Urinary bladder (tissue), 3 donors: ENCODE measurements at regions not wholly inside any gene's neighbourhood (a gene's known extent, or its start where the extent isn't known, plus 50 kb on each side); places are given as distances from the start of the nearest gene placed in this dataset.

ENCODE experiments used
- DNase-seq: peaks from one replicate; pipeline ENCODE4 v3.0.0-alpha.2; 2015; ENCODE audit errors: extremely low spot score
- H3K27ac ChIP-seq: one replicate; pipeline ENCODE4 v1.5.1; 2013; ENCODE audit warnings: low read depth, mild to moderate bottlenecking, moderate library complexity
- H3K36me3 ChIP-seq: one replicate; pipeline ENCODE4 v1.6.1; 2013; ENCODE audit warnings: mild to moderate bottlenecking, moderate library complexity; ENCODE audit not compliant: insufficient read depth
- H3K4me1 ChIP-seq: one replicate; pipeline ENCODE4 v1.6.1; 2013; ENCODE audit warnings: mild to moderate bottlenecking, moderate library complexity; ENCODE audit not compliant: insufficient read depth
- H3K4me3 ChIP-seq: one replicate; pipeline ENCODE4 v1.5.1; 2013; ENCODE audit warnings: low read depth, low read length
- WGBS: extraction: QIAGEN DNeasy Blood & Tissue Kit; methylation state at CpG from one replicate; pipeline ENCODE4 v1.1.7; 2013; 5-methylcytosine and 5-hydroxymethylcytosine counted together
- donor health status: healthy with polysubstance abuse.
- donor health status: healthy.

DNA sequence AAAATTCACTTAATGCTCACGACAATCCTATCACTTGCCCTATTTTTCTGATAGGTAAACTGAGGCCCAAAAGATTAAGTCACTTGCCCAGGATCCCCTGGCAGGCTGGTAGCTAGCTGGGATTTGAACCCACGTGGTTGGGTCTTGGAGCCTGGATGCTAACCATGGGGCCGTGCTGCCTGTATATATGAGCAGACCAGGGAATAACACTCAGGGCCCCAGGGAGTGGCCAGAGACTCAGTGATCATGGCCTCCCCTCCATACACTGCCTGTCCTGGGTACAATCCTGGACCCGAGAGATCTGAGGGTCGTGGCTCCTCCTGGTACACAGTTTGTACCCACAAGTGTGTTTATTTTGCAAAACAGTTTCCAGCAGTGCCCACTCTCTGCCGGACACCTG is 116.9 kb upstream of the PTPN1 start:
- no peak overlapping the region for H3K4me3 ChIP-seq
- no peak overlapping the region for H3K27ac ChIP-seq
- WGBS = 83% methylated on average over 6 of the region's 6 CpGs
- no peak for DNase-seq
- no peaks in the 10 kb centered on the region for H3K36me3 ChIP-seq
- no peaks in the 10 kb centered on the region for H3K4me1 ChIP-seq

GRCh38 chr20:50393990-50394561 is 116.1 kb upstream of the PTPN1 start:
- H3K36me3 ChIP-seq = no peaks in the 10 kb centered on the region
- no peak overlapping the region for H3K27ac ChIP-seq
- no peak overlapping the region for H3K4me3 ChIP-seq
- DNase-seq = no peak
- H3K4me1 ChIP-seq = no peaks in the 10 kb centered on the region
- 88% methylated on average over 24 of the region's 24 CpGs for WGBS

- Histone ChIP-seq H3K4me1 (no peaks in the 10 kb centered on the region), H3K27ac (no peak overlapping the region), H3K4me3 (no peak overlapping the region), H3K36me3 (no peaks in the 10 kb centered on the region)
- 87% methylated on average over 11 of the region's 11 CpGs for WGBS
- no peak for DNase-seq
Observed at GRCh38 chr20:50394569-50394968, 115.6 kb upstream of the PTPN1 start.

DNA sequence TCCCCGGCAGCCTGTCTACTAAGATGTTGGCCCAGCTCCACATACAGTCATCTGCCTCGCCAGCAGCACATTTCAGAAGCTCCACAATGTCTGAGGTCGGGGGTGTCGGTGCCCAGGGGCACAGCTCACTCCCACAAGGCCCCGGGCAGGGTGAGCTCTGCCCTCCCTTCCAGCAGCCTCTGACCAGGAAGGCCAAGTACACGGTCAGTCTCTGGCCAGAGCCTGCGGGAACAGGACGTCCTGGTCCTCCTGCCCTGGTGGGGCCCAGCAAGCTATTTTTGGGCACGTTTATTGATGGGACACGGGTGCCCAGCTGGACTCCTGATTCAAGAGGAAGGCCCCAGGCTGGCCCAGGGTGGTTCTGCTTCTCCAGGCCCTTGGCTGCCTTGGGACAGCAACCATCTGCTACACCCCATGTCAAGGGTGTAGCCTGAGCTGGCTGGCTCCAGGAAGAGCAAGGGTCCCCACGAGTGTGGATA is 114.9 kb upstream of the PTPN1 start:
- H3K36me3 ChIP-seq = no peaks in the 10 kb centered on the region
- no peak for DNase-seq
- no peak overlapping the region for H3K4me3 ChIP-seq
- peak overlapping the region; percentile 19 for H3K27ac ChIP-seq
- no peaks in the 10 kb centered on the region for H3K4me1 ChIP-seq
- WGBS = 42% methylated on average over 11 of the region's 11 CpGs

DNA sequence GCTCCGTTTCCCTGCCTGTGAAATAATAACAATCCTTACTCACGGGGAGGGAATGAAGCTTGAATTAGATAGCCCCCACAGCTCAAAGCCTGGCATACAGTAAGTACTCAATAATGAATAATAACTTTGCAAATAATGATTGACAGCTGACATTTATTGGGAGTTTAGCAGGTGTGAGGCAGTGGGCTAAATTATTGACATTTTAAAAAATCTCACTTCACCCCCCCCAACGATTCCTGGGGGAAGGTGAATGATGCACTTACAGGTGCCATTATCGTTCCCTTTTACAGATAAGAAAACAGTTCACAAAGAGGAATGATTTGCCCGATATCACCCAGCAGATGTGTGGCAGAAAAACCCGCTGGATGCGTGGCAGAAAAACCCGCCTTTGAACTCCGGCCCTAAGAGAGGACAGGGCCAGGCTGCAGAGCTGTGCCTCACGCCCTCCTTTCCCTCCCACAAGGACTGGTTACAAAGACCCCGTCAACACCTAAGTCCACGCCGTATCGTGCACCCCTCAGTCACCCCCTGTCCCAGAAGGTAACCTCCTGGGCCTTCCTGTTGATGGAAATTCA is 114.2 kb upstream of the PTPN1 start:
- WGBS = 92% methylated on average over 14 of the region's 14 CpGs
- H3K27ac ChIP-seq = no peak overlapping the region
- H3K4me3 ChIP-seq = no peak overlapping the region
- H3K36me3 ChIP-seq = no peaks in the 10 kb centered on the region
- no peak for DNase-seq
- no peaks in the 10 kb centered on the region for H3K4me1 ChIP-seq

GRCh38 chr20:50396623-50397022 is 113.6 kb upstream of the PTPN1 start:
- Histone ChIP-seq H3K36me3 (no peaks in the 10 kb centered on the region), H3K4me1 (no peaks in the 10 kb centered on the region), H3K27ac (no peak overlapping the region), H3K4me3 (no peak overlapping the region)
- no peak for DNase-seq
- WGBS = 95% methylated on average over 6 of the region's 6 CpGs

DNA sequence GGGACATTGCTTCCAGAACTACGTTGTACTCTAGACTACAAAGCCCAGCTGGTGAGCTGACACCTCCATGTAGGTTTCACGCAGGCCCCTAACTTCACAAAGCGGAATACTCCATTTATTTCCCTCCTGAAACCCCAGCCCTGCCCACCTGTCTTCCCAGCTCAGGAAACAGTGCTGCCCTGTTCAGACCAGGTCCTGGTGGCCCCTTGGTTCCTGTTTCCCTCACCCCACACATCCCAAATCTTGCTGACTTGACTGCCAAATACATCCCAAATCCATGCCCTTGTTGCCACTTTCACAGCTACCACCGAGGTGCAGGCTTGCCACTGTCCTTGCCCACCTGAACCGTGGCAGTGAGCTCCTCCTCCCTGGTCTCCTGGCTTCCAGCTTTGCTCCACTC is 113.1 kb upstream of the PTPN1 start:
- Histone ChIP-seq H3K27ac (no peak overlapping the region), H3K36me3 (no peaks in the 10 kb centered on the region), H3K4me1 (no peaks in the 10 kb centered on the region), H3K4me3 (no peak overlapping the region)
- DNase-seq = no peak
- 92% methylated on average over 5 of the region's 5 CpGs for WGBS

- H3K27ac ChIP-seq = no peak overlapping the region
- H3K4me3 ChIP-seq = no peak overlapping the region
- H3K4me1 ChIP-seq = no peaks in the 10 kb centered on the region
- 92% methylated on average over 8 of the region's 8 CpGs for WGBS
- H3K36me3 ChIP-seq = no peaks in the 10 kb centered on the region
- DNase-seq = no peak
Observed at GRCh38 chr20:50398064-50398463, 112.1 kb upstream of the PTPN1 start.

GRCh38 chr20:50398471-50398820 is 111.7 kb upstream of the PTPN1 start:
- H3K4me3 ChIP-seq = no peak overlapping the region
- no peaks in the 10 kb centered on the region for H3K4me1 ChIP-seq
- no peak overlapping the region for H3K27ac ChIP-seq
- H3K36me3 ChIP-seq = no peaks in the 10 kb centered on the region
- WGBS = 87% methylated on average over 13 of the region's 13 CpGs
- no peak for DNase-seq

DNA sequence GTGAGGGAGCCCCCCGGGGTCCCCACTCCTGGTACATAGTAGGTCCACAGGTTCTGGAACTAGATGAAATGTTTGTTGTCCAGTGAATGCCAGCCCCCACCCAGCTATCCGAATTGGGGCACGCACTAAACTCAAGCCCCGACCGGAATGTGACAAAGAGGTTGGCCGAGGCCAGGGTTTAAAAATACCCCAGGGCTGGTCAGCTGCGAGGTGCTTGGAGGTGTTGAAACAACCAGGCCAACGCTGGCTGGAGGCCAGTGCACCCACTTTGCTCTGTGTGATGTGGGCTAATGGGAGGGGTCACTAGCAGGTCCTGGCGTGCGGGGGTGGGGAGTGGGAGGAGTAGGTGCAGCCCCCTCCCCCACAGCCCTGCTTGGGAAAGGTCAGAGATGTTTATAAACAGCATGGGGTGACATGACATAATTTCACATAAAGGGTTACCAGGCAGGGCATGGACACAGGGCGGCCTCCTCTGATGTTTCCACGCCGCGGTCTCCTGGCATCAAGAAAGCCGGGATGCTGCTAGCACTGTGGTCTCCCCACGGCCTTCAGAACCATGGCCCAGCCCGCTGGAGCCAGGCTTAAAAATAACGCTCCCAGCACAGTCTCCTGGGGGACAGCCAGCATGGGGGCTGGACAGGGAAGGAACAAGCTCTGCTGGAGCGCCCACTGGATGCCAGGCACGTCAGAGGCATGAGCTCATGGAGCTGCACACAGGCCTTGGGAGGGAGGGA is 111.2 kb upstream of the PTPN1 start:
- WGBS = 42% methylated on average over 20 of the region's 20 CpGs
- DNase-seq = no peak
- Histone ChIP-seq H3K4me1 (no peaks in the 10 kb centered on the region), H3K27ac (no peak overlapping the region), H3K36me3 (no peaks in the 10 kb centered on the region), H3K4me3 (no peak overlapping the region)

DNA sequence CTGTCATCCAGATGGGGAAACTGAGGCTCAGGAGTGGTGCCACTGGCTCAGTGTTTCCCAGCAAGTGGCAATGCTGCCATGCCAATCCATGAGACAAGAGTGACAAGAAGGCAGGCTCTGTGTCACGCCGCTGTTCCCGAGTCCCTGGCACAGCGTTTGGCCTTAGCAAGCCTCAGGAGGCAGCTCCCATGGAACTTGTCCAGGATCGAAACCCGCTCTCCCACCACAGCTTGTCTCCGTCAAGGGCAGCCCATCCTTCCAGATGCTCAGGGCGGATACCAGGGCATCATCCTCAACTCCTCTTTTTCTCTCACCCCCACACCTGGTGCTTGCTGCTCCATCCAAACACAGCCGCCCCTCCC is 110.6 kb upstream of the PTPN1 start:
- Histone ChIP-seq H3K4me1 (no peaks in the 10 kb centered on the region), H3K27ac (no peak overlapping the region), H3K36me3 (no peaks in the 10 kb centered on the region), H3K4me3 (no peak overlapping the region)
- no peak for DNase-seq
- 89% methylated on average over 9 of the region's 9 CpGs for WGBS

DNA sequence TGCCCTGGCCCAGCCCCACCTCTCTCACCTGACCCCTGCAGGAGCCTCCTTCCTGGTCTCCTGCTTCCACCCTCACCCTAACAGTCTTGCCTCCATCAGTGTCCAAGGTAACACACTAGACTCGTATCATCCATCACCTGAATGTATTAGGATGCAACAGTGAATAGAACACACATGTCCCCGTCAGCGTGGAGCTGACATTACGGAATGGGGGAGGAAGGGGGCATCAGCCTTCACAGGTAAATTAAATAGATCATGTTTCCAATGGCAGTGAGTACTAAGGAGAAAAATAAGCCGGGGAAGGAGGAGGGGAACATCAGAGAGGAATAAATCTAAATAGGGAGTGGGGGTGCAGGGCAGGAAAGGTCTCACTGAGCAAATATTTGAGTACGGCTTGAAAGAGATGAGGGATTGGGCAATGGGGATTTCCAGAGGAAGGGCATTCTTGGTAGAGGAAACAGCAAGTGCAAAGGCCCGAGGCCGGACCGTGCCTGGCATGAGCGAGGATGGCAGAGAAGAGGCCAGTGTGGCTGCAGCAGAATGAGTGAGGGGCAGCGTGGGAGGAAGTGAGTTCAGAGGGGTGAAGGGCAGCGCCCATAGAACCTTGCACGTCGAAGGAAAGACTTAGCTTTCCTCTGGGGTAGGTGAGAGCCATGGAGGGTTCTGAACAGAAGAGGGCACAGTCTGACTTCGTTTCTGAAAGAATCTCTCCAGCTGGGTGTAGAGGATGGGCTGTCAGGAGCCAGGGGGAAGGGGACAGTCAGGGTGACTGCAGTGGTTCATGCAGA is 110.1 kb upstream of the PTPN1 start:
- Histone ChIP-seq H3K36me3 (no peaks in the 10 kb centered on the region), H3K27ac (no peak overlapping the region), H3K4me1 (no peaks in the 10 kb centered on the region), H3K4me3 (no peak overlapping the region)
- WGBS = 80% methylated on average over 15 of the region's 15 CpGs
- DNase-seq = no peak

DNA sequence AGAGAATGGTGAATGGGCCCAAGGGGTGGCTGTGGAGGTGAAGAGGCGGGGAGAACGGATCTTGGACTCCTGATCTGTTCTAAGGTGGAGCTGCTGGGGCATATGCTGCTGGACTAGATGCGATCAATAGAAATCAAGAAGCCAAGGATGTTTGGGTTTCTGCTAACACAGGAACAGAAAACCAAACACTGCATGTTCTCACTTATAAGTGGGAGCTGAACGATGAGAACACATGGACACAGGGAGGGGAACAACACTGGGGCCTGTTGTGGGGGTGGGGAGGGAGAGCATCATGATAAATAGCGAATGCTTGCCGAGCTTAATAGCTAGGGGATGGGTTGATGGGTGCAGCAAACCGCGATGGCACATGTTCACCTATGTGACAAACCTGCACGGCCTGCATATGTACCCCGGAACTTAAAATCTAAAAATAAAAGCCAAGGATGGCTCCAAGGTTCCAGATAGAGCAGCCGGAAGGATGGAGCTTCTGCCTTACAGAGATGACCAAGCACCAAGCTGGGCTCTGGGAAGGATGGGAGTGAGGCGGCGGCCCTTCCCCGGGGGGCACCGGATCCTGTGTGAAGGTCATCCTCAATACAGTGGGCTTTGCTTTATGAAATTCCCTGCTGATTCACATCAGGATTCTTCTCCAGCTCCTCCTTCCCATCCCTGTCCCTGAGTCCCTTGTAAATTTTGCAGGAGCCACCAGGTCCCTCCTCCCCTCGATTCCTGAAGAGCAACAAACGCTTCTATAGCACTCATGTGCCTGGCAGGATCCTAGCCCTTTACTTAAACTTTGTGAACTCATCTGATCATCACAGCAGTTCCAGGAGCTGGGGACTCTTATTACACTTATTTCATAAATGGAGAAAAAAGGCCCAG is 109.2 kb upstream of the PTPN1 start:
- H3K4me1 ChIP-seq = no peaks in the 10 kb centered on the region
- 90% methylated on average over 17 of the region's 17 CpGs for WGBS
- H3K27ac ChIP-seq = no peak overlapping the region
- H3K4me3 ChIP-seq = no peak overlapping the region
- no peaks in the 10 kb centered on the region for H3K36me3 ChIP-seq
- no peak for DNase-seq
